Spinal cord (tissue), 9 donors: ENCODE measurements at regions not wholly inside any gene's neighbourhood (a gene's known extent, or its start where the extent isn't known, plus 50 kb on each side); places are given as distances from the start of the nearest gene placed in this dataset.
"Not testable (repeated sequence)": the region's sequence is repeated elsewhere in the genome, so short reads cannot be mapped to it uniquely, and the experiment has no call there.

Experiments used
- DNase-seq, 6 donors: peaks; one replicate each; pipeline versions ENCODE4 v3.0.0 to v3.0.0-alpha.2; 2013 to 2015; ENCODE audit warnings: low spot score in 6 of 6, low read depth in 4 of 6
- H3K27ac ChIP-seq: one replicate; pipeline ENCODE4 v1.5.1; 2013; ENCODE audit warnings: low read depth, low read length, control low read depth
- H3K27me3 ChIP-seq: one replicate; pipeline ENCODE4 v1.6.1; 2013; ENCODE audit warnings: low read length; ENCODE audit not compliant: control insufficient read depth, insufficient read depth
- H3K36me3 ChIP-seq: one replicate; pipeline ENCODE4 v1.6.1; 2013; ENCODE audit warnings: low read length; ENCODE audit not compliant: control insufficient read depth, insufficient read depth
- H3K4me1 ChIP-seq: one replicate; pipeline ENCODE4 v1.6.1; 2013; ENCODE audit warnings: low read length; ENCODE audit not compliant: control insufficient read depth, insufficient read depth
- H3K4me3 ChIP-seq: one replicate; pipeline ENCODE4 v1.5.1; 2013; ENCODE audit warnings: low read depth, low read length, control low read depth
- H3K9me3 ChIP-seq: one replicate; pipeline ENCODE4 v1.6.1; 2013; ENCODE audit warnings: low read length; ENCODE audit not compliant: control insufficient read depth, insufficient read depth
- WGBS: methylation state at CpG from one replicate; pipeline ENCODE4 v1.1.5; 2013; ENCODE audit warnings: missing lambda C conversion rate; ENCODE audit not compliant: insufficient coverage; 5-methylcytosine and 5-hydroxymethylcytosine counted together
- donor health status: healthy.

DNA sequence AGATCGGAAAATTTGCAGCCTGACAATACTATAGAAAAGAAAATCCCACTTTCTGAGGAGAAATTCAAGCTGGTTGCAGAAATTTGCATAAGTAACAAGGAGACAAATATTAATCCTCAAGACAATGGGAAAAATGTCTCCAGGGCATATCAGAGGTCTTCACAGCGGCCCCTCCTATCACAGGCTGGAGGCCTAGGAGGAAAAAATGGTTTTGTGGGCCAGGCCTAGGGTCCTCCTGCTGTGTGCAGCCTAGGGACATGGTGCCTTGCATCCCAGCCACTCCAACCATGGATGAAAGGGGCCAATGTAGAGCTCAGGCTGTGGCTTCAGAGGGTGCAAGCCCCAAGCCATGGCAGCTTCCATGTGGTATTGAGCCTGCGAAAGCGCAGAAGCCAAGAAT, 138.5 kb upstream of the MAN2A1 start:
- 100% methylated on average over 3 of the region's 4 CpGs for WGBS

DNA sequence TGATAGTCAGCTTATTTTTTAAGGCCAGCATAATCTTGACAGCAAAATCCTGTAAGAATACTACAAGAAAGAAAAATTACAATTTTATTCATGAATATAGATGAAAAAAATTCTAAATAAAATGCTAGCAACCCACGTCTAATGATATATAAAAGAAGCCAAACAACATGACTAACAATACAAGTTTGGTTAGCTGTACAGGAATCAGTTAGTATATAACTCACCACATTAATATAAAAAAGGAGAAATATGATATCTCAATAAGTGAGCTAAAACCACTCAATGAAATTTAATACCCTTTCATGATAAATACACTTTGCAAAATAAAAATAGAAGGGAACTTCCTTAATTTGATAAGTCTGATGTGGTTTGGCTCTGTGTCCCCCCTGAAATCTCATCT, 139.7 kb upstream of the MAN2A1 start:
- no CpG with 5 or more reads among the region's 1 CpG for WGBS
- Histone ChIP-seq H3K36me3 (no peaks in the 10 kb centered on the region), H3K27me3 (no peaks in the 10 kb centered on the region), H3K9me3 (peaks cover 3% of the 10 kb centered on the region), H3K27ac (no peak overlapping the region), H3K4me3 (no peak overlapping the region), H3K4me1 (no peaks in the 10 kb centered on the region)
- no peak for DNase-seq

More for the DNA sequence above, 138.5 kb upstream of the MAN2A1 start:
- not testable (repeated sequence) for H3K27ac ChIP-seq, DNase-seq, H3K27me3 ChIP-seq, H3K9me3 ChIP-seq, H3K4me1 ChIP-seq, H3K4me3 ChIP-seq, H3K36me3 ChIP-seq

DNA sequence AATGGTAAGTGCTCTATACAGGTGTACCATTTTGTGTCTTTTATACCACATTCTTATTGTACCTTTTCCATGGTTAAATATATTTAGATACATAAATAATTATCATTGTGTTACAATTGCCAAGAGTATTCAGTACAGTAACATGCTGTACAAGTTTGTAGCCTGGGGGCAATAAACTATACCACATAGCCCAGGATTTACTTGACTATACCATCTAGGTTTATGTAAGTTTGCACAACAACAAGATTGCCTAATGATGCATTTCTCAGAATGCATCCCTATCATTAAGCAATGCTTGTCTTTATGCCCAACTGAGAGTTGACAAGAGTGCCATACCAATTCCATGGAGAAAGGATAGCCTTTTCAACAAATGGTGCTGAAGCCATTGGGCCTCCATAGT, 136.7 kb upstream of the PJA2 start:
- no peaks in the 10 kb centered on the region for H3K4me1 ChIP-seq
- DNase-seq = no peak
- H3K4me3 ChIP-seq = no peak overlapping the region
- H3K27me3 ChIP-seq = no peaks in the 10 kb centered on the region
- peaks cover 1% of the 10 kb centered on the region for H3K9me3 ChIP-seq
- H3K36me3 ChIP-seq = no peaks in the 10 kb centered on the region
- no peak overlapping the region for H3K27ac ChIP-seq

DNA sequence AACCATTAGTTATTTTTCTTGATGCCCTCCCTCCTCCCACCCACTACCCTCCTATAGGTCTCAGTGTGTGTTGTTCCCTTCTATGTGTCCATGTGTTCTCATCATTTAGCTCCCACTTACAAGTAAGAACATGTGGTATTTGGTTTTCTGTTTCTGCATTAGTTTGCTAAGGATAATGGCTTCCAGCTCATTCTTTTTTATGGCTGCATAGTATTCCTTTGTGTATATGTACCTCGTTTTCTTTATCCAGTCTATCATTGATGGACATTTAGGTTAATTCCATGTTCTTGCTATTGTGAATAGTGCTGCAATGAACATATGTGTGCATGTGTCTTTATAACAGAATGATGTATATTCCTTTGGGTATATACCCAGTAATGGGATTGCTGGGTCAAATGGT, 135.1 kb upstream of the PJA2 start:
- H3K9me3 ChIP-seq, H3K27ac ChIP-seq, H3K36me3 ChIP-seq, H3K4me3 ChIP-seq, H3K27me3 ChIP-seq, H3K4me1 ChIP-seq, DNase-seq: not testable (repeated sequence)
- WGBS = no CpG with 5 or more reads among the region's 1 CpG

DNA sequence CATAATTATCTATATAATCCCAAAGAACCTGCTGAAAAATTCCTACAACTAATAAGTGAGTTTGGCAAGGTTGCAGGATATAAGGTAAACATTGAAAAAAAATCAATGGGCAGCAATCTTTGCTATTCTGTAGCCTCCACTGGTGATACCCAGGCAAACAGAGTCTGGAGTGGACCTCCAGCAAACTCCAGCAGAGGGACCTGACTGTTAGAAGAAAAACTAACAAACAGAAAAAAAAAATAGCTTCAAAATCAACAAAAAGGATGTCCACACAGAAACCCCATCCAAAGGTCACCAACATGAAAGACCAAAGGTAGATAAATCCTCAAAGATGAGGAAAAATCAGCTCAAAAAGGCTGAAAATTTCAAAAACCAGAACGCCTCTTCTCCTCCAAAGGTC, 128.9 kb upstream of the PJA2 start:
- not testable (repeated sequence) for H3K9me3 ChIP-seq, H3K27me3 ChIP-seq, DNase-seq, H3K27ac ChIP-seq, H3K4me3 ChIP-seq, H3K4me1 ChIP-seq, H3K36me3 ChIP-seq
- WGBS = no CpG with 5 or more reads among the region's 1 CpG

DNA sequence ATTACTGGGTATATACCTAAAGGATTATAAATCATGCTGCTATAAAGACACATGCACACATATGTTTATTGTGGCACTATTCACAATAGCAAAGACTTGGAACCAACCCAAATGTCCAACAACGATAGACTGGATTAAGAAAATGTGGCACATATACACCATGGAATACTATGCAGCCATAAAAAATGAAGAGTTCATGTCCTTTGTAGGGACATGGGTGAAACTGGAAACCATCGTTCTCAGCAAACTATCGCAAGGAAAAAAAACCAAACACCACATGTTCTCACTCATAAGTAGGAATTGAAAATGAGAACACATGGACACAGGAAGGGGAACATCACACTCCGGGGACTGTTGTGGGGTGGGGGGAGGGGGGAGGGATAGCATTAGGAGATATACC, 125.3 kb upstream of the PJA2 start:
- DNase-seq = not testable (repeated sequence)

DNA sequence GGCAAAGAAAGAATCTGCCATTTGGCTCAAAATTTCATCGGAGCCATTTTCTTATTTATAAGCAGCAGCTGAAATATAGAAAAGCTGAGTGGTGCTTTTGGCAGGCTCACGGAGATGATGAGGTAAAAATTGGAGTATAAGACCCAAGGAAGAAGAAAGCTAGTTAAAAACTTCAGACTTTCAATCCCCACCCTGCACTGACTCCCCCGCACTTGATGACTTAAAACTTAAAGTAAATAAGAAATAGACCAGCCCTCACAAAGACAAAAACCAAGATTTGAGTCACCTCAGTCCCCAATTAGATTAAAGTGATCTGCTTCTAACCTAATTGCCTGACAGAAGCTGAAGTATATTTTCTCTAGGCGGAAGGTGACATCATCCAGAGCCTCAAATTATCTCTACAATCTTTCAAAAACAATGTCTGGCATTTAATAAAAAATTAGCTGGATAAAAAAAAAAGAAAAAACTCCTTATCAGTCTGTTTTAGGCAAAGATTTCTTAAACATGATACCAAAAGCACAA, 124.0 kb upstream of the PJA2 start:
- no peaks in the 10 kb centered on the region for H3K9me3 ChIP-seq
- no CpG with 5 or more reads among the region's 4 CpGs for WGBS
- H3K36me3 ChIP-seq = no peaks in the 10 kb centered on the region
- H3K4me3 ChIP-seq = no peak overlapping the region
- H3K27me3 ChIP-seq = no peaks in the 10 kb centered on the region
- no peaks in the 10 kb centered on the region for H3K4me1 ChIP-seq
- peak in 1 of 6 donors; percentile 47 for DNase-seq
- no peak overlapping the region for H3K27ac ChIP-seq

More for the DNA sequence above, 125.3 kb upstream of the PJA2 start:
- H3K4me1 ChIP-seq, H3K36me3 ChIP-seq, H3K4me3 ChIP-seq, H3K9me3 ChIP-seq, H3K27ac ChIP-seq, H3K27me3 ChIP-seq: not testable (repeated sequence)
- WGBS = no CpG with 5 or more reads among the region's 4 CpGs

DNA sequence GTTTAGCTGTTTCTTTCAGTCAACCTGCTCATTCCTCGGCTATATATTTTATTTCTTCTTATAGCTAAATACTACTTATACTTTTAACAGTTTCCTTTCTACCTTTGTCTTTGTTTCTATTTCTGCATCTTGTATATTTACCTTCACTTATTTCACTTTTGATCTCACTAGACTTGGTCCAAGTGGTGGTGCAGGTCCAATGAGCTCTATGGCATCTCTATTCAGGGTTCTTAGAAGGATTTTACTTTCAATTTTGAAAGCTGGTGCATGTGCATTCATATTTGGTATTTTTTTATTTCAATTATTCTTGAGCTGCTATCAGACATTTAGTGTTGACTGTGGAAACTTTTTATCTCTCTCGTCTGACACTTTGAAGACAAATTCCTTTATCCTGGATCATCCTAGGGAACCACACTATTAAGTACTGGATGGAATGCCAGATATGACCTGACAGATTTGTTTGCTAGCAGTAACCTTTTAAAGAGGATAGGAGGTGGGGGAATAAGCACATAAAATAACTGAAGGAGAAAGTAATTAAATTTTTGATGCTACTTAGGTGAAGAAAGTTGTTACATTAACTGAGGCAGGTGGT, 123.1 kb upstream of the PJA2 start:
- WGBS = no CpG with 5 or more reads among the region's 2 CpGs
- H3K27me3 ChIP-seq = no peaks in the 10 kb centered on the region
- no peaks in the 10 kb centered on the region for H3K9me3 ChIP-seq
- H3K4me1 ChIP-seq = no peaks in the 10 kb centered on the region
- no peak overlapping the region for H3K4me3 ChIP-seq
- DNase-seq = no peak
- H3K36me3 ChIP-seq = no peaks in the 10 kb centered on the region
- H3K27ac ChIP-seq = no peak overlapping the region

DNA sequence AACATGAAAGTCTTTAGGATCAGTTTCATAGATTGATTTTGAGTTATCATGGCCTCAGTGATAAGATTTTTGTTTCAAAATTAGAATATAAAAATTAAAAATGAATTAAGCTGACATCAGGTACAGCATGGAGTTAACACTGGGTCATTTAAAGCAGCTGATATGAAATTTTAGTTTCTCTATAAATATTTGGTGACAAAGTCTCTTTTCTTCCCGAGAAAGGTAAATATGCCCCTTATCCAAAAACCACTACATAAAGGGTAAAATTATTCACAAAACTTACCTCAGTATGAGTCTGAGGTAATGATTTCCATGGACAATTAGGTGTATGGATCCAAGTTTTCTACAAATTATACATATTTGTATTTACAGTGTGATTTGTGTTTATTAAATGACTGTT, 121.5 kb upstream of the PJA2 start:
- H3K27me3 ChIP-seq = no peaks in the 10 kb centered on the region
- H3K27ac ChIP-seq = no peak overlapping the region
- no peaks in the 10 kb centered on the region for H3K4me1 ChIP-seq
- no peak for DNase-seq
- H3K36me3 ChIP-seq = no peaks in the 10 kb centered on the region
- no CpG with 5 or more reads among the region's 1 CpG for WGBS
- H3K9me3 ChIP-seq = no peaks in the 10 kb centered on the region
- H3K4me3 ChIP-seq = no peak overlapping the region

DNA sequence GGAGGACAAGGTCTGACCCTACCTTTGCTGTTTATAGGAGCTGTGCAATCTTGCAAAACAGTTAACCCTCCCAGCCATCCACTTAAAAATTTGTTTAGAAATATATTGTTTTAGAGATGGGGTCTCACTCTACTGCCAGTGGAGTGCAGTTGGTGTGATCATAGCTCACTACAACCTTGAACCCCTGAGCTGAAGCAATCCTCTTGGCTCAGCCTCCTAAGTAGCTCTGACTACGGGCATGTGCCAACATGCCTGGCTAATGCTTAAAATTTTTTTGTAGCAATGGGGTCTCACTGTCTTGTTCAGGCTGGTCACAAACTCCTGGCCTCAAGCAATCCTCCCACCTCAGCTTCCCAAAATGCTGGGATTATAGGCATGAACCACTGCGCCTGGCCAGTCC, 120.2 kb upstream of the PJA2 start:
- Histone ChIP-seq H3K9me3 (no peaks in the 10 kb centered on the region), H3K27ac (no peak overlapping the region), H3K36me3 (no peaks in the 10 kb centered on the region), H3K4me1 (no peaks in the 10 kb centered on the region), H3K27me3 (no peaks in the 10 kb centered on the region), H3K4me3 (no peak overlapping the region)
- 100% methylated on average over 1 of the region's 2 CpGs for WGBS
- DNase-seq = no peak
